Trophoblast cell (in vitro differentiated cells and primary cell): ENCODE measurements at regions not wholly inside any gene's neighbourhood (a gene's known extent, or its start where the extent isn't known, plus 50 kb on each side); places are given as distances from the start of the nearest gene placed in this dataset.

ENCODE experiments used
- DNase-seq, 2 donors: peaks; one replicate each; pipeline ENCODE4 v3.0.0-alpha.2; 2016
- H2AFZ ChIP-seq: 2 replicates; pipeline ENCODE4 v1.6.1; 2013; ENCODE audit warnings: low read length, moderate library complexity, mild to moderate bottlenecking; ENCODE audit not compliant: insufficient read depth, poor library complexity
- H2AK5ac ChIP-seq: 2 replicates; pipeline ENCODE4 v1.6.1; 2013; ENCODE audit warnings: mild to moderate bottlenecking, low read length
- H2BK120ac ChIP-seq: 2 replicates; pipeline ENCODE4 v1.6.1; 2013; ENCODE audit warnings: low read length, mild to moderate bottlenecking, moderate library complexity; ENCODE audit not compliant: insufficient read depth, poor library complexity
- H2BK12ac ChIP-seq: 2 replicates; pipeline ENCODE4 v1.6.1; 2013; ENCODE audit warnings: mild to moderate bottlenecking, low read length, moderate library complexity
- H2BK5ac ChIP-seq: 2 replicates; pipeline ENCODE4 v1.6.1; 2013; ENCODE audit warnings: low read length, low read depth, moderate library complexity, mild to moderate bottlenecking; ENCODE audit not compliant: poor library complexity
- H3K14ac ChIP-seq: 2 replicates; pipeline ENCODE4 v1.6.1; 2013; ENCODE audit warnings: mild to moderate bottlenecking, low read length
- H3K18ac ChIP-seq: 2 replicates; pipeline ENCODE4 v1.6.1; 2013; ENCODE audit warnings: mild to moderate bottlenecking, low read length
- H3K23ac ChIP-seq: 2 replicates; pipeline ENCODE4 v1.6.1; 2013; ENCODE audit warnings: low read length
- H3K27ac ChIP-seq: 2 replicates; pipeline ENCODE4 v1.5.1; 2013; ENCODE audit warnings: low read depth, mild to moderate bottlenecking, inconsistent platforms, low read length, moderate library complexity
- H3K27me3 ChIP-seq: 2 replicates; pipeline ENCODE4 v1.6.1; 2013; ENCODE audit warnings: inconsistent platforms, mild to moderate bottlenecking, low read length, moderate library complexity; ENCODE audit not compliant: insufficient read depth
- H3K36me3 ChIP-seq, 2 experiments: 1 replicate in 1 of 2; 2 replicates in 1 of 2; pipeline ENCODE4 v1.6.1; 2013; ENCODE audit warnings: low read length in 2 of 2, mild to moderate bottlenecking in 2 of 2, moderate library complexity in 1 of 2; ENCODE audit not compliant: insufficient read depth in 2 of 2, control insufficient read depth in 1 of 2
- H3K4ac ChIP-seq: 2 replicates; pipeline ENCODE4 v1.6.1; 2013; ENCODE audit warnings: low read depth, mild to moderate bottlenecking, low read length, moderate library complexity
- H3K4me1 ChIP-seq, 2 experiments: 1 replicate in 1 of 2; 2 replicates in 1 of 2; pipeline ENCODE4 v1.6.1; 2013; ENCODE audit warnings: low read length in 2 of 2, mild to moderate bottlenecking in 2 of 2, moderate library complexity in 1 of 2; ENCODE audit not compliant: insufficient read depth in 2 of 2, control insufficient read depth in 1 of 2
- H3K4me2 ChIP-seq: 2 replicates; pipeline ENCODE4 v1.6.1; 2013; ENCODE audit warnings: inconsistent platforms, mild to moderate bottlenecking, low read length, moderate library complexity
- H3K4me3 ChIP-seq: 2 replicates; pipeline ENCODE4 v1.5.1; 2013; ENCODE audit warnings: mild to moderate bottlenecking, low read depth, low read length, inconsistent platforms
- H3K79me1 ChIP-seq: one replicate; pipeline ENCODE4 v1.6.1; 2013; ENCODE audit warnings: low read length
- H3K79me2 ChIP-seq: 2 replicates; pipeline ENCODE4 v1.6.1; 2013; ENCODE audit warnings: low read length, mild to moderate bottlenecking; ENCODE audit not compliant: control insufficient read depth, insufficient read depth, poor library complexity
- H3K9ac ChIP-seq: 2 replicates; pipeline ENCODE4 v1.6.1; 2013; ENCODE audit warnings: mild to moderate bottlenecking, low read length
- H3K9me3 ChIP-seq: 2 replicates; pipeline ENCODE4 v1.6.1; 2013; ENCODE audit warnings: low read depth, mild to moderate bottlenecking, control low read depth, inconsistent platforms, low read length; ENCODE audit not compliant: insufficient read depth
- H4K12ac ChIP-seq: 2 replicates; pipeline ENCODE4 v1.6.1; 2013; ENCODE audit warnings: low read depth, mild to moderate bottlenecking, low read length, moderate library complexity
- H4K8ac ChIP-seq: 2 replicates; pipeline ENCODE4 v1.6.1; 2013; ENCODE audit warnings: low read depth, mild to moderate bottlenecking, low read length, moderate library complexity
- H4K91ac ChIP-seq: one replicate; pipeline ENCODE4 v1.6.1; 2013; ENCODE audit warnings: low read depth, mild to moderate bottlenecking, low read length, moderate library complexity
- WGBS: extraction: QIAGEN DNeasy Blood & Tissue Kit; methylation state at CpG from one replicate; pipeline ENCODE4 v1.1.7; 2013; ENCODE audit warnings: missing lambda C conversion rate; ENCODE audit not compliant: insufficient read length, insufficient coverage; ENCODE audit errors: extremely low coverage; 5-methylcytosine and 5-hydroxymethylcytosine counted together

DNA sequence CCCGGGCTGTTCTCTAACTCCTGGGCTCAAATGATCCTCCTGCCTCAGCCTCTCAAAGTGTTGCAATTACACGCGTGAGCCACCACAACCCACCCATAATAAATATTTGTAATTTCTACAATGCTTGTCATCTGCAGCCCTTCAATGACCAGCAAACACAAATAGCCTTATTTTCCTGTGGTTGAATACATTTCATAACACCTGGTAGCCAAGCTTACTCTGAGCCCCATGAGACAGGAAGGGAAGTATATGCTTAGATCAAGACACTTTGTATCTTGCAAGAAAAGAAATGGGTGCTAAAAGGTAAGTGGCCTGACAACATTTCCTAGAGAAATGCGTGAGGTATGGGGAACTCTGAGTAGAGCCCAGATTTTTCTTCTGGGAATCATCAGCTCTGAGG lies 56.9 kb upstream of the PDGFRA start:
- Histone ChIP-seq H4K12ac (no peak overlapping the region), H3K9me3 (no peaks in the 10 kb centered on the region), H3K23ac (no peak overlapping the region), H3K9ac (no peak overlapping the region), H3K18ac (no peak overlapping the region), H2BK12ac (no peak overlapping the region), H2BK5ac (no peak overlapping the region), H3K4me3 (no peak overlapping the region), H4K91ac (no peak overlapping the region), H3K79me1 (no peaks in the 10 kb centered on the region), H3K14ac (no peak overlapping the region), H3K79me2 (no peaks in the 10 kb centered on the region), H2BK120ac (no peak overlapping the region), H3K4ac (no peak overlapping the region), H3K27ac (no peak overlapping the region), H3K4me2 (no peak overlapping the region), H4K8ac (no peak overlapping the region), H2AK5ac (no peak overlapping the region), H2AFZ (no peak overlapping the region), H3K4me1 (peaks cover 0 to 5% of the 10 kb centered on the region in 2 experiments), H3K27me3 (no peaks in the 10 kb centered on the region), H3K36me3 (no peaks in the 10 kb centered on the region)
- no CpG with 5 or more reads among the region's 4 CpGs for WGBS
- peak; percentile 71 to 82 for DNase-seq

DNA sequence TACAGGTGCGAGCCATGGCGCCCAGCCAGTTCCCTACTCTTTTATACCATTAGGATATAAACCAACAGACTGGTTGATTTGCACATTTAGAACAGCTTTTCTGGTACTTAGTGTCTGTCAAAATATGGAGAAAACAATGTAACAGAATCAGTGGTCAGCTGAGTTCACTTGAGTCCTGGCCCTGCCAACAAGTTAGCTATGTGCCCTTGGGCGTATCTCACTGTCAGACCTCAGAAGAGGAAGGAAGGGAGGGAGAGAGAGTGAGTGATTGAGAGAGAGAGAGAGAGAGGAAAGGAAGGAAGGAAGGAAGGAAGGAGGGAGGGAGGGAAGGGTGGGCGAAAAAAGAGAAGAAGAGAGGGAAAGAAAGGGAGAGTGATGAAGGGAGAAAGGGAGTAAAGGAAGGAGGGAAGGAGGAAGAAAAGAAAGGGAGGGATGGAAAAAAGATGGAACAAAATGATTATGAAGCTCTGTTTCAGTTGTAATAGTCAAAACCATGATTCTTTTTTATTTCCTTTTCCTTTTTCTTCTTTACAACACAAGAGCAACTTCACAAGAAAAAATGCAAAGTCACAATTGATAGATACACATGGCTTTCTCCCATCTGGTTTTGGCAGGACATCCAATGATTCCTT lies 55.7 kb upstream of the PDGFRA start:
- Histone ChIP-seq H3K18ac (no peak overlapping the region), H3K4me2 (no peak overlapping the region), H3K4me1 (peaks cover 0 to 5% of the 10 kb centered on the region in 2 experiments), H3K9me3 (no peaks in the 10 kb centered on the region), H2AK5ac (no peak overlapping the region), H2BK5ac (no peak overlapping the region), H3K4me3 (no peak overlapping the region), H2BK120ac (no peak overlapping the region), H4K12ac (no peak overlapping the region), H4K8ac (no peak overlapping the region), H3K27ac (no peak overlapping the region), H3K79me1 (no peaks in the 10 kb centered on the region), H3K23ac (no peak overlapping the region), H3K9ac (no peak overlapping the region), H3K14ac (no peak overlapping the region), H4K91ac (no peak overlapping the region), H3K4ac (no peak overlapping the region), H2BK12ac (no peak overlapping the region), H3K27me3 (no peaks in the 10 kb centered on the region), H2AFZ (no peak overlapping the region), H3K79me2 (no peaks in the 10 kb centered on the region), H3K36me3 (no peaks in the 10 kb centered on the region)
- 100% methylated on average over 1 of the region's 4 CpGs for WGBS
- DNase-seq: peak; percentile 25 to 58

DNA sequence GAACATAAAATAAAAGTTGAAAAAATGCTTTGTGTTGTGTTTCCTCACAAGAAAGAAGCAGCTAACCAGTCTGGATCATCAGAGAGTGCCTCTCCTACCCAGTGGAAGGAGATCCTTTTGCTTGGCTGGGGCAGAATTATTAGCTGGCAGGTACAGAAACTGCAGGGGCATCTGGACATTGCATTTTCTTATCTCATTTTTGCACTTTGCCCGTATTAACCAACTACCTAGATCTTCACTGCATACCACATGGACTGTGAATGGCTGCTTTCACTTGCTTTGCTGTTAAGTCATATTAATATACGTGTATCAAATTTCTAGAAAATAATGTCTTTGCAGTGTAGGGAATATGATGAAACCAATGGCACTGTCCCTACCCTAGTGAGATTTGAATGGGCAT lies 52.9 kb upstream of the PDGFRA start:
- Histone ChIP-seq H3K14ac (no peak overlapping the region), H3K27me3 (no peaks in the 10 kb centered on the region), H3K4ac (no peak overlapping the region), H2BK12ac (no peak overlapping the region), H3K4me3 (no peak overlapping the region), H4K91ac (no peak overlapping the region), H3K79me1 (no peaks in the 10 kb centered on the region), H3K4me1 (peaks cover 0 to 4% of the 10 kb centered on the region in 2 experiments), H2BK5ac (no peak overlapping the region), H4K8ac (no peak overlapping the region), H2AK5ac (no peak overlapping the region), H3K4me2 (no peak overlapping the region), H3K36me3 (no peaks in the 10 kb centered on the region), H2BK120ac (no peak overlapping the region), H4K12ac (no peak overlapping the region), H3K27ac (no peak overlapping the region), H3K9me3 (no peaks in the 10 kb centered on the region), H2AFZ (no peak overlapping the region), H3K9ac (no peak overlapping the region), H3K23ac (no peak overlapping the region), H3K18ac (no peak overlapping the region), H3K79me2 (no peaks in the 10 kb centered on the region)
- no CpG with 5 or more reads among the region's 2 CpGs for WGBS
- DNase-seq: no peak
